RCC 7860 (cell line): ENCODE measurements at regions not wholly inside any gene's neighbourhood (a gene's known extent, or its start where the extent isn't known, plus 50 kb on each side); places are given as distances from the start of the nearest gene placed in this dataset.
"Not testable (repeated sequence)": the region's sequence is repeated elsewhere in the genome, so short reads cannot be mapped to it uniquely, and the experiment has no call there.

Experiments used
- DNase-seq: peaks from one replicate; pipeline ENCODE4 v3.0.0-alpha.2; 2015; ENCODE audit warnings: low spot score
- FAIRE-seq: peaks from 2 replicates; lab custom pipeline; 2012; peaks lifted over from hg19 to GRCh38; lab: Jason Lieb, UNC

GRCh38 chr2:7140306-7140705 is 223.1 kb downstream of the RNF144A start:
- no peak for DNase-seq
- no peak for FAIRE-seq

DNA sequence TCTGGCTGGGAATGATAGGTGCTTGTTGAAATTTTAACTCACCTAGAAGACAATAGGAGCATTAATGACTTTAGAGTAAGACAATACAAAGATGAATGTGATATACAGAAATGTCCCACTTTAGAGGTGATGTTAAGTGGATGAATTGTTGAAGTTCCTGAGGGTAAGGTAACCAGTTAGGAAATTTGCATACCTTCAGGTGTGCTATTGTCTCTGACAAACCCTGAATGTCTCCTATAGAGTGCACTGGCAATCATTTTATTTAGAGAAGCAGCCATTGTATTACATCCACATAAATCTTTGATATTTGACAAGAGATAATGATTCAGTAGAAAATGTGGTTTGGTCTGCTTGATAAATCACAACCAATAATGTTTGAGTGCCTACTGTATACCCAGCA is 228.5 kb downstream of the RNF144A start:
- FAIRE-seq: no peak
- DNase-seq: no peak

DNA sequence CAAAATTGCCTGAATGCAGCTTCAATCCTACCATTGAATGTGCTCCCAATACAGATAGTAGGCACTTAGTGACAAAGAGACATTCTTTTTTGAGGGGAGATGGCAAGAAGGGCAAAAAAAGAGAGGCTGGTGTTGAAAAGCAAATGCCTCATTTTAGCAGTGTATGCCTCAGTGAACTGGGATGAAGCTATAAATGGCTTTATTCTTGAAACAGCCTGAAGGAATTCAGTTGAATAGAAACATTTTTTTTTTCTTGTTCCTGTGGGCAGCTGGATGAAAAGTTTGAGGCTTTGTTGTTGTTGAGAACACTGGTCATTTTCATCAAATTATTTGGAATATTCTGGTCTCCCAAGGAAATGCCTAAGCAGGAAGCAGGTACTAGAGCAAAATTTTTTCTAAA is 228.9 kb downstream of the RNF144A start:
- DNase-seq: no peak
- no peak for FAIRE-seq

- no peak for DNase-seq
- no peak for FAIRE-seq
These were observed 237.4 kb downstream of the RNF144A start for GRCh38 chr2:7154656-7155055.

- FAIRE-seq (no peak), DNase-seq (no peak)
These were observed 244.3 kb downstream of the RNF144A start for GRCh38 chr2:7161501-7161900.

- no peak for DNase-seq
- FAIRE-seq: no peak
These were observed 248.5 kb downstream of the RNF144A start for GRCh38 chr2:7165736-7166135.

DNA sequence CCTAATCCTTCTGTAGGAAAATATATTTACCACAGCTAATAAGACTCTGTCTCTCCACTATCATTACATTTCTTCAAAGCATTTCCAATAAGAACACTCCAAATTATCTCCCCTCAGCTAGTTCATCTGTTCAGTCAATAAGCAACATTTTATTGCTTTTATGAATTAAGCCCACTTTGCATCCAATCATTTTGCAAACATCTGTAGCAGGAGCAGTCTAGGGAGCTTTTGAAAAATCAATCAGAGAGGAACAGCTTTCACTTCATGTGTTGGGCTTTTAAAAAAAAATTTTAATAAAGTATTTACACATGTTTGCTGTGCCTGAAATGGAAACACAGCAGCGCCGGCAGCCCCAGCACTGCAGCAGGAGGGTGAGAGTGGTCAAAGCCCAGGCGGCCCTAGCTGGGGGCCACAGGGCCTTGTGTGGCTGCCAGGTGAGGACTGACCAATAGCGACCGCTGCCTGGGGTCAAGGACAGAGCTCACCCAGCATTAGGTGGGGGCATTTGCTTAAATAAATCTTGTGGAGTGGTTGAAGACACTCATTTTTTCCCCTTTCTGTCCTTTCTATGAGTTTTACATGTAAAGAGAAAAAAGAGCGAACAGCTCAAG is 250.7 kb downstream of the RNF144A start:
- no peak for FAIRE-seq
- DNase-seq: no peak

DNA sequence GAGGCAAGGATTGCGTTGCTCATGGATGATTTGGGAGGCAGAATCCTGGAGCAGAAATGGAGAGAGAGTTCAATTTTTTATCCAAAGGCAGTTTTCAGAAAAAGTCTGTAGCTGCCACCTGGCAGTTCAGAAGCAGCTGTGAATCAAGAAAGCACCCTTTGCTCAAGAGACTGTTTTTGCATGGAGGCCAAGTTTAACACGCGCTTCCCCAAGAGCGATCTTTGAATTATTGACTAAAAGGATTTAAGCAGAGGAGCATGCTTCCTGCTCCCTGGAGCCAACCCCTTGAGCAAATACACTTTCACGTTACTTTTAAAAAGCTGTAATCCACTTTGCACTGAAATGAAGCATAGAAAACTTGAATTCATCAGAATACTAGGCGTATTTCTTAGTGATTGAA is 252.4 kb downstream of the RNF144A start:
- DNase-seq: no peak
- FAIRE-seq: no peak

DNA sequence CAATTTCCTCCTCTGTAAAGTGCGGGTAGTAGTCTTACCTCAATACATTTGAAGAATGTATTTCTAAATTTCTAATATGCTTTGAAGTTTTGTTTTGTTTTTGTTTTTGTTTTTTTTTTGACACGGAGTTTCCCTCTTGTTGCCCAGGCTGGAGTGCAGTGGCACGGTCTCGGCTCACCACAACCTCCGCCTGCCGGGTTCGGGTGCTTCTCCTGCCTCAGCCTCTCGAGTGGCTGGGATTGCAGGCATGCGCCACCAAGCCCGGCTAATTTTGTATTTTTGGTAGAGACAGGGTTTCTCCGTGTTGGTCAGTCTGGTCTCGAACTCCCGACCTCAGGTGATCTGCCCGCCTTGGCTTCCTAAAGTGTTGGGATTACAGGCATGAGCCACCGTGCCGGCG is 261.8 kb downstream of the RNF144A start:
- FAIRE-seq: not testable (repeated sequence)

DNA sequence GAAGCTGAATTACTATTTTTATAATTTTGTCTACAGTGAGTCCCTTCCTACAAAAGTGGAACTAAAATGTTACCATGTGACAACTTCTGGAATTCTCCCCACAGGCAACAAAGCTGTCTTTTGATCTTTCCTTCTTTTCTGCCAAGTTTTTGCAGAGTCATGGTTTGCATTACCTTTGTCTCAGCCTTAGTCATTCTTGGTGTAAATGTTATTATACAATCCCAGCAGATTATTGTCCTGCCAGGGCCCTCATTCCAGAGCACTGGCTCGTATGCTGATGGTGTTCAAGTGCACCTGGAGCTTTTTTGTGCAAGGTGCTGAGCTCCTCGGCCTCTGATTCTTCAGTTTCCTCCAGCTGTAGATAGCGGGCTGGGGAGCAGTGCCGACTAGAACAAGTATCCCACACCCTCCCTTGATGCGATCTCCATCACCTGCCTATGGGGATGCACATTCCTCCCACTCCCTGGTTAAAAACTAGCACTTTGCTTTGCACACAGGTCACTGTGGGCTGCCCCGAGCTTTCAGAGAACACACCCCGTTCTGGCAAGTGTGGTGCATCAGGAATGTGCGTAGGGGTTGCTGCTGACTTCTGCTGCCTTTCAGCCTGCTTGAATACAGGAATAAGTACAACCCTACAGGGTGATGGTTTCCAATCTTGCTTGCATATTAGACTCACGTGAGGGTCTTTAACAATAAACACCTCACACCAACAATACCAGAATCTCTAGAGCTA is 263.6 kb downstream of the RNF144A start:
- no peak for DNase-seq
- FAIRE-seq: no peak

More for the DNA sequence above, 261.8 kb downstream of the RNF144A start:
- DNase-seq: not testable (repeated sequence)

DNA sequence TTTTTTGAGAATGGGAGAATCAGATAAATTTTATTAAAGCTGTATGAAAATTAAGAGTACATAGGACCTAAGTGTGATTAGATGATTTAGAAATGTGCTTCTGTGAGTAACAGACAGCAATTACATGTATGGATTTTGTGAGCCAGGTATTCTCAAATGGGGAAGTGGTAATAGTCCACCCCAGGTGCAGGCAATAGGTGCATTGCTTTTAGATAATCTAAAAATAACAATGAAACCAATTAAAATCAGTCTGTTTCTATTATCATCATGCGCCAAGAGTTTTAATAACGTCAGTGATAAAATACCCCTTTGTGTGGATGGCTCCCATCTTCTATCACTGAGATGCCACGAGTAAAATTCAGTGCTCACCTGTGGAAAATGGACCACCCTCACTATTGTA is 265.3 kb downstream of the RNF144A start:
- no peak for DNase-seq
- no peak for FAIRE-seq

- DNase-seq (no peak), FAIRE-seq (no peak)
These were observed 271.9 kb downstream of the RNF144A start for GRCh38 chr2:7189106-7189505.

GRCh38 chr2:7190587-7191324 is 273.5 kb downstream of the RNF144A start:
- DNase-seq: no peak
- FAIRE-seq: no peak

- FAIRE-seq: peak; percentile 69
- peak; percentile 78 for DNase-seq
These were observed 274.7 kb downstream of the RNF144A start for GRCh38 chr2:7191932-7192331.

DNA sequence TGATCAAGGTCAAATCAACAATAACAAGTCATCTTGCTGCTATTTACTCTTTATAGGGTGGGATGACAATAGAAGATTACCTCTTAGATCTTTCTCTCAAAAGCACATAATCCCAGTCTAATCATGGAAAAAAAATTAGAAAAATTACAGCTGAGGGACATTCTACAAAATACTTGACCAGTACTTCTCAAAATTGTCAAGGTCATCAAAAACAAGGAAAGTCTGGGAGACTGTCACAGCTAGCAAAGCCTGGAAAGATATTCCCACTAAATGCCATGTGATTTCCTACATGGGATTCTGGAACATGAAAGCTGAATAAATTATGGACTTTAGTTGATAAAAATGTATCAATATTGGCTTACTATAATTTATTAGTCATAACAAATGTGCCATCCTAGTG is 276.2 kb downstream of the RNF144A start:
- no peak for FAIRE-seq
- no peak for DNase-seq

- FAIRE-seq (no peak), DNase-seq (no peak)
These were observed 277.7 kb downstream of the RNF144A start for GRCh38 chr2:7194950-7195349.

DNA sequence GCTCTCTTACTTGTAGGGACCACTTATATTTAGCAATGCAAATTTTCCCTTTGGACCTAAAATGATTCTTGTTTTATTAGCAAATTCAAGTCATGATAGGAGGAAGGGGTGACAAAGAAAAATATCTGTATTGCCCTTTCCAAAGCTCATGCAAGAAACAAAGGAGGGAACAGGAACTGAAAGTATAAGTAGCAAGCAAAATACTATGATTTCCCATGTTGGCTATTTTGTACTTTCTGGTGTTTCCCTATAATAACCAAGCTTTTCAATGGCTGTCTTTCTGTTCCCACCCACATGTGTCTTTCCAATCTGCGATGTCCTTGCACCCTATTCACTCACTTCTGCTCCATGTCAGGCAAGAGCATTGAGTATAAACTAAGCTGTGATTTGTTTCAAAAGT is 279.7 kb downstream of the RNF144A start:
- DNase-seq: no peak
- no peak for FAIRE-seq

DNA sequence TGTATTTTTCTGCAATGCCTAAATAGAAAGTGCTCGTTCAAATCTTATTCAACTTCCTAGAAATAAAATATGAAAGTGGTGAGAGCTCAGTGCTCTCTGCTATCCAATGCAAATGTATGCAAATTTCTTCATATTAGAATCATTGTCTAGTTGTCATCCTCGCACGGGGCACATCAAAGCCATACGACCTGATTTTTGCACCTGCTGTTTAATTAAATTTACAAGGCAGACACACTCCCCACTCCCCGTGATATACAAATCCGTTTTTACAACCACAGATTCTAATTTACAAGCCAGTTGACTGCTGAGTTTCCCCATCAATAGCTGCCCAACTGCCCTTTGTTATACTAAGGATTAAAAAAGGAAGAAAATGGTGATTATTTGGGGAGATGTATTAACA is 284.6 kb downstream of the RNF144A start:
- no peak for FAIRE-seq
- DNase-seq: no peak

DNA sequence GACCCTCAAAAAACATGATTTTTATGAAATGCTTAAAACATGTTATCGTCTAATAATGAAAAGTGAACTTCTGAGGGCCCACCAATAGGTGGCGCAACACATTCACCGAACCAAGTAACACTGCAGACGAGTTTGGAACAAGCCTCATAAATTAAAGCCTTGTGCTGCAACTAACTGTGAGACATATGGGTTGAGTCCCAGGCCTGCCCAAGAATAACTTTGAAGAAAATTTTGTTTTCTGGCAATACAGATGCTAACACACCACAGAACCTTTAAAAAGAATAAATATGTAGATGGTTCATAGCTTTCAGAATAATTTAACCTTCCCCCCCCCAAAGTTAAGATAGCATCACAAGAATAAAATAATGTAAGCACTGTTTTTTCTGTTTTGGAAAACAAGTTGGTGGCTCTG is 285.9 kb downstream of the RNF144A start:
- peak; percentile 12 for DNase-seq
- FAIRE-seq: peak; percentile 38

DNA sequence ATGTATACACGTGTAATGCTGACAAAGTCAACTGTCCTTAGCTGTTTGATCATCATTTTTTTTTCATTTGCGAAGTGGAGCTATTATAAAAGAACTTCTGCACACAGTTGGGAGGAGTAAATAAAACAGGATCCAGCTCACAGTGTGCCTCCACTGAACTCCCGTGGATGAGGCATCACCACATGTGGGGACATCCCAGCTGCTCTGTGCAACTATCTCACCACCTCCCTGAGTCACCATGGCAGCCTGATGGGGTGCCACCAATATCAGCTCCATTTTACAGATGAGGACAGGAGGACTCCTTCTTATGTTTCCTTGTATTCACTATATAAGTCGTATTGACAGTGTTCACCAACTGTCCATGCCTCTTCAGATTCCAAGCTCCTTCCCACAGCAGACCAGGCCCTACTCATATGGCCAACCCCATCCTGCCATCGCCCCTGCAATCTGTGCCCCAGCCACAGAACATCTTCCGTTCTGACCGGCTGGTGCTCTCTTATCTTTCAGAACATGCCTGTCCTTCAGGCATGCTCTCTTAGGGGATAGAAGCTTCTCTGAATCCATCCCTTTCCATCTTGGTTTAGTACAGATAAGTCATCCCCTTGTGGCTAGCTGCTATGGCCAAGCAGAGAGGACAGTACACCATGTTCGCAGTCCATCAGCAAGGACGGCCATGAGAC is 288.1 kb downstream of the RNF144A start:
- DNase-seq: no peak
- no peak for FAIRE-seq

DNA sequence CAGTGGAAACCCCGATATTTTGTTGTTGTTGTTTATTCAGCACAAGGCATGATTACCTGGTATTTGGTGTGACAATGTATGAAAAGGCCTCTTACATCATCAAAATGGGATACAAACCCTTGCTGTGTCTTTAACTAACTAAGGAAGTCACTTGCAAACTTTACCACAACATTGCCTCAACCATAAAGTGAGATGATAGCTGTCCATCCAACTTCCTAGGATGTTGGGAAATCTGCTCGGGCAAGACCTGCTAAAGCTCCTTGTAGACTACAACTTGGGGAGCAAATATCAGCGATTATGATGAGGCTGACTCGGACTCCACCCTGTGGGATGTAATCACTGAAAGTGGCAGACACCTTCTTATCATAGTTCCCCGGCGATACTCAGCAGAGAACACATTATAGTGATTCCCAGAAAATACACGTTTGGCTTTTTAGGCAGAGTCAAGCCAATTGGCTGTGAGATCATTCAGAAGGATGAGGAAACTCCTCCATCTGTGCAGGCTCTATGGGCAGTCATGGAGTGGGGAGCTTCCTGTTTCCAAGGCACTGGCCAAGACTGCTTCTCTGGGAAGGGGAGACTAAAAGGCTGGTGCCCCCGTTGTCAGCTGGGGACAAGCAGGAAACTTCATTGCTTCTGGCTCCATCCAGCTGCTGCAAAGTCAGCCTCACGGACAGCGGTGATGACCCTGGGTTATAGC is 289.0 kb downstream of the RNF144A start:
- no peak for FAIRE-seq
- DNase-seq: no peak
